GM12878 (cell line): ENCODE measurements at regions not wholly inside any gene's neighbourhood (a gene's known extent, or its start where the extent isn't known, plus 50 kb on each side); places are given as distances from the start of the nearest gene placed in this dataset.

Experiments
- ATAC-seq: fragments of 200-7000 bp; cut with Tn5 transposase; 3 replicates; pipeline ENCODE4 v1.9.1; 2020; ENCODE audit warnings: mild to moderate bottlenecking, moderate library complexity
- BruUV-seq: library from RNA; stranded (reverse); fragments of 400-500 nt; replicated peaks from 2 replicates; lab custom pipeline; 2021; lab: Mats Ljungman, UMichigan
- CTCF ChIA-PET: fragments of 300-600 bp; sonication (Branson Sonifier 250); formaldehyde crosslinking; extraction: SDS; loops from one replicate; lab custom pipeline; 2021; ENCODE audit warnings: inconsistent platforms; lab: Yijun Ruan, JAX
- POLR2A ChIA-PET: fragments of 350-600 bp; formaldehyde crosslinking; extraction: SDS; loops from one replicate; lab custom pipeline; 2021; ENCODE audit warnings: inconsistent platforms; lab: Charles Lee
- RAD21 ChIA-PET: fragments of 300-600 bp; sonication (Branson Sonifier 250); formaldehyde crosslinking; loops from one replicate; lab custom pipeline; 2023; ENCODE audit warnings: antibody characterized with exemption; ENCODE audit not compliant: unreplicated experiment; lab: Charles Lee
- SMC1A ChIA-PET: fragments of 300-600 bp; sonication (Branson Sonifier 250); formaldehyde crosslinking; loops from one replicate; lab custom pipeline; 2023; ENCODE audit not compliant: unreplicated experiment, uncharacterized antibody; lab: Charles Lee
- DNase-seq: peaks from one replicate; pipeline ENCODE4 v3.0.0-alpha.2; 2011; ENCODE audit warnings: low read depth, low spot score
- FAIRE-seq: peaks from 3 replicates; lab custom pipeline; 2011; peaks lifted over from hg19 to GRCh38; lab: Jason Lieb, UNC
- H2AFZ ChIP-seq: 2 replicates; pipeline ENCODE4 v1.6.0; 2011; ENCODE audit warnings: low read depth, low read length, control low read depth; ENCODE audit not compliant: control insufficient read depth
- H3K27ac ChIP-seq: 2 replicates; pipeline ENCODE4 v1.5.1; 2011; ENCODE audit warnings: control low read depth; ENCODE audit not compliant: control insufficient read depth, insufficient read depth
- H3K27me3 ChIP-seq, 2 experiments: replicated peaks in 1 of 2; 2 replicates each; pipeline versions ENCODE4 v1.6.0 to v1.6.1; 2011; ENCODE audit warnings: low read length in 1 of 2; ENCODE audit not compliant: control insufficient read depth in 2 of 2, insufficient read depth in 2 of 2
- H3K36me3 ChIP-seq, 2 experiments: 2 replicates each; pipeline ENCODE4 v1.5.1; 2011; ENCODE audit warnings: low read length in 1 of 2; ENCODE audit not compliant: control insufficient read depth in 2 of 2, insufficient read depth in 2 of 2
- H3K4me1 ChIP-seq: 2 replicates; pipeline ENCODE4 v1.6.1; 2011; ENCODE audit warnings: mild to moderate bottlenecking, low read length, moderate library complexity, mixed read lengths; ENCODE audit not compliant: control insufficient read depth, insufficient read depth
- H3K4me2 ChIP-seq: 2 replicates; pipeline ENCODE4 v1.6.0; 2011; ENCODE audit warnings: control low read depth; ENCODE audit not compliant: control insufficient read depth, insufficient read depth
- H3K4me3 ChIP-seq: fragments of 200-600 bp; sonication (generic); 2 replicates; pipeline ENCODE4 v1.5.1; 2016
- H3K79me2 ChIP-seq: 2 replicates; pipeline ENCODE4 v1.6.0; 2011; ENCODE audit warnings: low read length; ENCODE audit not compliant: control insufficient read depth, insufficient read depth
- H3K9ac ChIP-seq: 2 replicates; pipeline ENCODE4 v1.8.0; 2011; ENCODE audit warnings: low read length, control low read depth, mixed read lengths; ENCODE audit not compliant: control insufficient read depth, insufficient read depth
- H3K9me3 ChIP-seq: replicated peaks from 3 replicates; pipeline ENCODE4 v1.5.1; 2011; ENCODE audit warnings: mild to moderate bottlenecking, low read length; ENCODE audit not compliant: control insufficient read depth, insufficient read depth
- H4K20me1 ChIP-seq: 2 replicates; pipeline ENCODE4 v1.6.0; 2011; ENCODE audit not compliant: control insufficient read depth, insufficient read depth
- ASH2L ChIP-seq: fragments of 300-600, 200-600 bp; sonication (generic); IDR thresholded peaks from 2 replicates; pipeline ENCODE4 v1.6.1; 2017; ENCODE audit warnings: low read depth, mild to moderate bottlenecking, borderline replicate concordance
- CBX3 ChIP-seq: fragments of 200-600 bp; sonication (generic); IDR thresholded peaks from 2 replicates; pipeline ENCODE4 v1.6.1; 2016; ENCODE audit warnings: low read depth, borderline replicate concordance
- CREB1 ChIP-seq: IDR thresholded peaks from 2 replicates; pipeline ENCODE4 v1.6.1; 2012; ENCODE audit warnings: low read depth, mild to moderate bottlenecking, inconsistent platforms
- DPF2 ChIP-seq: fragments of 450-650 bp; IDR thresholded peaks from 2 replicates; pipeline ENCODE4 v1.6.1; 2017; ENCODE audit warnings: mild to moderate bottlenecking
- JUNB ChIP-seq: IDR thresholded peaks from 2 replicates; pipeline ENCODE4 v1.6.1; 2016; ENCODE audit warnings: antibody characterized with exemption, mild to moderate bottlenecking
- KDM1A ChIP-seq: fragments of 200-600 bp; sonication (generic); IDR thresholded peaks from 2 replicates; pipeline ENCODE4 v1.6.1; 2016; ENCODE audit warnings: borderline replicate concordance
- NFYA ChIP-seq: IDR thresholded peaks from 2 replicates; pipeline ENCODE4 v1.6.1; 2011; ENCODE audit warnings: low read depth, mild to moderate bottlenecking, low read length, improper control_type of control experiment, borderline replicate concordance
- NFYB ChIP-seq: IDR thresholded peaks from 2 replicates; pipeline ENCODE4 v1.6.1; 2011; ENCODE audit warnings: low read depth, mild to moderate bottlenecking, low read length, improper control_type of control experiment, moderate library complexity; ENCODE audit not compliant: insufficient read depth
- PML ChIP-seq: IDR thresholded peaks from 2 replicates; pipeline ENCODE4 v1.6.1; 2012; ENCODE audit warnings: low read length, inconsistent platforms
- RAD21 ChIP-seq: IDR thresholded peaks from 2 replicates; pipeline ENCODE4 v1.6.1; 2011; ENCODE audit warnings: mild to moderate bottlenecking, low read depth, low read length, moderate library complexity; ENCODE audit not compliant: insufficient read depth
- RAD51 ChIP-seq: fragments of 450-650 bp; IDR thresholded peaks from 2 replicates; pipeline ENCODE4 v1.6.1; 2016; ENCODE audit warnings: moderate library complexity, mild to moderate bottlenecking, inconsistent platforms
- RCOR1 ChIP-seq: conservative IDR thresholded peaks from 2 replicates; pipeline ENCODE4 v1.6.1; 2012; ENCODE audit warnings: low read depth, low read length, improper control_type of control experiment
- SMC3 ChIP-seq: IDR thresholded peaks from 2 replicates; pipeline ENCODE4 v1.6.1; 2011; ENCODE audit warnings: low read length, improper control_type of control experiment, borderline replicate concordance
- SPI1 ChIP-seq: IDR thresholded peaks from 2 replicates; pipeline ENCODE4 v1.6.1; 2011; ENCODE audit warnings: low read depth, mild to moderate bottlenecking, low read length, moderate library complexity, borderline replicate concordance; ENCODE audit not compliant: insufficient read depth
- ZNF274 ChIP-seq: IDR thresholded peaks from one replicate; pipeline ENCODE4 v1.8.0; 2011; ENCODE audit not compliant: insufficient read length, insufficient read depth
- WGBS: methylation state at CpG from one replicate; pipeline ENCODE4 v1.1.6; 2016; ENCODE audit warnings: low lambda C conversion rate; ENCODE audit not compliant: insufficient replicate concordance, insufficient coverage; ENCODE audit errors: missing lambda C conversion rate; 5-methylcytosine and 5-hydroxymethylcytosine counted together
- in situ Hi-C: fragments of 300-500 bp; cut with MboI; formaldehyde crosslinking; loops from 9 replicates; pipeline ENCODE4 v1.14.3; 2018; ENCODE audit warnings: mixed read lengths
- intact Hi-C: fragments of 100-400 bp; cut with micrococcal nuclease; formaldehyde crosslinking; loops from one replicate; pipeline ENCODE4 v1.14.2; 2022; ENCODE audit not compliant: unreplicated experiment
- TF ChIP-seq, protein P1 (sequence below): IDR thresholded peaks from 2 replicates; pipeline ENCODE4 v1.6.1; 2012; ENCODE audit warnings: improper control_type of control experiment, low read depth, low read length; ENCODE audit not compliant: insufficient replicate concordance
- TF ChIP-seq, protein P2 (sequence below): IDR thresholded peaks from 2 replicates; pipeline ENCODE4 v1.6.1; 2012; ENCODE audit warnings: low read depth, low read length, improper control_type of control experiment

DNA sequence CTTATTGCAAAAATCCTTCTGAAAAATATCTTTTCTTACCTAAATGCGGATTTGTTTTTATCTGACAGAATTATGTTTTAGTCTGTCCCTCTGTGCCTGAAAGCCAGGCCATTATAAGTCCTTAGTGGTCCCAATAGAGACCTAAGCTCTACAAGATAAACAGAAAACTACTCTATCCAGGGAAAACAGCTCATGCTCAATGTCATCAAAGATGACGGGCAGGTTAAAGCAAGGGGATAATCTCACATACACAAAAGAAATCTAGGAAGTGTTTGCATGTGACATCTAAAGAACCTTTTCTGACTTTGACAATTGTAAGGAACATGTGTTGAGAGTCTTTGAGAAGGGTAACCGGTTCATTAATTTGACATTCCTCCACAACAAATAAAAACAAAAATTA is 741.1 kb upstream of the ID2 start:
- POLR2A ChIA-PET = interaction anchor here (0.6 kb wide), 1 partner anchor 323 kb away, joined by 3 read pairs; no protein-coding TSS in a partner anchor
- TF ChIP-seq SPI1 (no peak), RAD21 (no peak), JUNB (no peak), ZNF274 (no peak), SMC3 (no peak), NFYA (no peak), ASH2L (no peak), CREB1 (no peak), KDM1A (no peak), NFYB (no peak), RAD51 (no peak), PML (no peak), DPF2 (no peak), RCOR1 (no peak), CBX3 (no peak)
- TF ChIP-seq, protein P1, sequence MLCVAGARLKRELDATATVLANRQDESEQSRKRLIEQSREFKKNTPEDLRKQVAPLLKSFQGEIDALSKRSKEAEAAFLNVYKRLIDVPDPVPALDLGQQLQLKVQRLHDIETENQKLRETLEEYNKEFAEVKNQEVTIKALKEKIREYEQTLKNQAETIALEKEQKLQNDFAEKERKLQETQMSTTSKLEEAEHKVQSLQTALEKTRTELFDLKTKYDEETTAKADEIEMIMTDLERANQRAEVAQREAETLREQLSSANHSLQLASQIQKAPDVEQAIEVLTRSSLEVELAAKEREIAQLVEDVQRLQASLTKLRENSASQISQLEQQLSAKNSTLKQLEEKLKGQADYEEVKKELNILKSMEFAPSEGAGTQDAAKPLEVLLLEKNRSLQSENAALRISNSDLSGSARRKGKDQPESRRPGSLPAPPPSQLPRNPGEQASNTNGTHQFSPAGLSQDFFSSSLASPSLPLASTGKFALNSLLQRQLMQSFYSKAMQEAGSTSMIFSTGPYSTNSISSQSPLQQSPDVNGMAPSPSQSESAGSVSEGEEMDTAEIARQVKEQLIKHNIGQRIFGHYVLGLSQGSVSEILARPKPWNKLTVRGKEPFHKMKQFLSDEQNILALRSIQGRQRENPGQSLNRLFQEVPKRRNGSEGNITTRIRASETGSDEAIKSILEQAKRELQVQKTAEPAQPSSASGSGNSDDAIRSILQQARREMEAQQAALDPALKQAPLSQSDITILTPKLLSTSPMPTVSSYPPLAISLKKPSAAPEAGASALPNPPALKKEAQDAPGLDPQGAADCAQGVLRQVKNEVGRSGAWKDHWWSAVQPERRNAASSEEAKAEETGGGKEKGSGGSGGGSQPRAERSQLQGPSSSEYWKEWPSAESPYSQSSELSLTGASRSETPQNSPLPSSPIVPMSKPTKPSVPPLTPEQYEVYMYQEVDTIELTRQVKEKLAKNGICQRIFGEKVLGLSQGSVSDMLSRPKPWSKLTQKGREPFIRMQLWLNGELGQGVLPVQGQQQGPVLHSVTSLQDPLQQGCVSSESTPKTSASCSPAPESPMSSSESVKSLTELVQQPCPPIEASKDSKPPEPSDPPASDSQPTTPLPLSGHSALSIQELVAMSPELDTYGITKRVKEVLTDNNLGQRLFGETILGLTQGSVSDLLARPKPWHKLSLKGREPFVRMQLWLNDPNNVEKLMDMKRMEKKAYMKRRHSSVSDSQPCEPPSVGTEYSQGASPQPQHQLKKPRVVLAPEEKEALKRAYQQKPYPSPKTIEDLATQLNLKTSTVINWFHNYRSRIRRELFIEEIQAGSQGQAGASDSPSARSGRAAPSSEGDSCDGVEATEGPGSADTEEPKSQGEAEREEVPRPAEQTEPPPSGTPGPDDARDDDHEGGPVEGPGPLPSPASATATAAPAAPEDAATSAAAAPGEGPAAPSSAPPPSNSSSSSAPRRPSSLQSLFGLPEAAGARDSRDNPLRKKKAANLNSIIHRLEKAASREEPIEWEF = no peak
- TF ChIP-seq, protein P2, sequence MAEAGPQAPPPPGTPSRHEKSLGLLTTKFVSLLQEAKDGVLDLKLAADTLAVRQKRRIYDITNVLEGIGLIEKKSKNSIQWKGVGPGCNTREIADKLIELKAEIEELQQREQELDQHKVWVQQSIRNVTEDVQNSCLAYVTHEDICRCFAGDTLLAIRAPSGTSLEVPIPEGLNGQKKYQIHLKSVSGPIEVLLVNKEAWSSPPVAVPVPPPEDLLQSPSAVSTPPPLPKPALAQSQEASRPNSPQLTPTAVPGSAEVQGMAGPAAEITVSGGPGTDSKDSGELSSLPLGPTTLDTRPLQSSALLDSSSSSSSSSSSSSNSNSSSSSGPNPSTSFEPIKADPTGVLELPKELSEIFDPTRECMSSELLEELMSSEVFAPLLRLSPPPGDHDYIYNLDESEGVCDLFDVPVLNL = no peak

More for the DNA sequence above, 741.1 kb upstream of the ID2 start:
- Histone ChIP-seq H3K27ac (no peak overlapping the region), H3K4me1 (no peaks in the 10 kb centered on the region), H3K4me3 (no peak overlapping the region), H3K4me2 (no peak overlapping the region), H3K27me3 (no peaks in the 10 kb centered on the region), H3K36me3 (no peaks in the 10 kb centered on the region), H3K79me2 (no peaks in the 10 kb centered on the region), H3K9me3 (no peaks in the 10 kb centered on the region; the same call in 1 of the 3 replicates), H2AFZ (no peak overlapping the region), H3K9ac (no peak overlapping the region), H4K20me1 (no peaks in the 10 kb centered on the region)
- WGBS = 17% methylated on average over 3 of the region's 3 CpGs
- in situ Hi-C loops = no loop called here
- FAIRE-seq (no peak), ATAC-seq (no peak), DNase-seq (no peak)
- ChIA-PET RAD21 (interaction anchor here (0.8 to 1.5 kb wide), 2 partner anchors 93 to 492 kb away, joined by 3 read pairs; no protein-coding TSS in a partner anchor), CTCF (no interaction called here), SMC1A (interaction anchor here (0.9 to 1.6 kb wide), 6 partner anchors 8 to 115 kb away, joined by 3 to 6 read pairs (median 3); no protein-coding TSS in a partner anchor)
- BruUV-seq = no TSS peak
- intact Hi-C loops = no loop called here
